Glutamatergic neuron (in vitro differentiated cells): ENCODE measurements at regions not wholly inside any gene's neighbourhood (a gene's known extent, or its start where the extent isn't known, plus 50 kb on each side); places are given as distances from the start of the nearest gene placed in this dataset.

Experiments used
- DNase-seq: peaks from one replicate; pipeline ENCODE4 v3.0.0; 2022
- H3K27ac Mint-ChIP-seq: one replicate; pipeline ENCODE4 v1.8.0; 2020; ENCODE audit warnings: mild to moderate bottlenecking, mixed read lengths, inconsistent platforms; ENCODE audit not compliant: unreplicated experiment
- H3K27me3 Mint-ChIP-seq: one replicate; pipeline ENCODE4 v1.8.0; 2020; ENCODE audit warnings: mild to moderate bottlenecking, moderate library complexity, mixed read lengths, inconsistent platforms; ENCODE audit not compliant: unreplicated experiment
- H3K36me3 Mint-ChIP-seq: one replicate; pipeline ENCODE4 v1.8.0; 2020; ENCODE audit warnings: mild to moderate bottlenecking, mixed read lengths, inconsistent platforms; ENCODE audit not compliant: unreplicated experiment
- H3K4me1 Mint-ChIP-seq: one replicate; pipeline ENCODE4 v1.8.0; 2020; ENCODE audit warnings: mild to moderate bottlenecking, low read depth, mixed read lengths, inconsistent platforms; ENCODE audit not compliant: unreplicated experiment
- H3K4me3 Mint-ChIP-seq: one replicate; pipeline ENCODE4 v1.8.0; 2020; ENCODE audit warnings: mild to moderate bottlenecking, mixed read lengths, inconsistent platforms; ENCODE audit not compliant: unreplicated experiment
- H3K9me3 Mint-ChIP-seq: one replicate; pipeline ENCODE4 v1.8.0; 2020; ENCODE audit warnings: mild to moderate bottlenecking, moderate library complexity, mixed read lengths, inconsistent platforms; ENCODE audit not compliant: unreplicated experiment
- TF ChIP-seq, protein P1 (sequence below): fragments of 200-600 bp; sonication (generic); IDR thresholded peaks from one replicate; pipeline ENCODE4 v1.5.0; 2021; ENCODE audit not compliant: partially characterized antibody, unreplicated experiment

DNA sequence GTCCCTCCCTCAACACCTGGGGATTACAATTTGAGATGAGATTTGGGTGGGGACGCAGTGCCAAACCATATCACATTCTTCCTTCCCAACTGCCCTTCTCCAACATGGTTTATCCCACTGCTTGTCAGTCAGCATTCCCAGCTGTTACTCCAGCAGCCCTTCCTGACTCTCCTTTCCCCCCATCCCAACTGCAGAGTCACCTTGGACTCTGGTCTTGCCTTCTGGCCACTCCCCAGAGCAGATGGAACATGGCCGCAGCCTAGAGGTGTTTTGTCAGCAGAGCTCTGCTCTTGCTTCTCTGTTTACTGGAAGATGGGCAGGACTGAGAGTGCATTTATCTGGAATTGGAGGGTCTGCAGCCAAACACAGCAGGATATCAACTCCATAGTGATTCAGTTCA, 51.2 kb upstream of the MEX3C start:
- Mint-ChIP-seq H3K36me3 (no peaks in the 10 kb centered on the region), H3K4me1 (peaks cover 4% of the 10 kb centered on the region), H3K27ac (no peak overlapping the region), H3K4me3 (no peak overlapping the region), H3K27me3 (no peaks in the 10 kb centered on the region), H3K9me3 (no peaks in the 10 kb centered on the region)
- DNase-seq, result no peak
- TF ChIP-seq, protein P1, sequence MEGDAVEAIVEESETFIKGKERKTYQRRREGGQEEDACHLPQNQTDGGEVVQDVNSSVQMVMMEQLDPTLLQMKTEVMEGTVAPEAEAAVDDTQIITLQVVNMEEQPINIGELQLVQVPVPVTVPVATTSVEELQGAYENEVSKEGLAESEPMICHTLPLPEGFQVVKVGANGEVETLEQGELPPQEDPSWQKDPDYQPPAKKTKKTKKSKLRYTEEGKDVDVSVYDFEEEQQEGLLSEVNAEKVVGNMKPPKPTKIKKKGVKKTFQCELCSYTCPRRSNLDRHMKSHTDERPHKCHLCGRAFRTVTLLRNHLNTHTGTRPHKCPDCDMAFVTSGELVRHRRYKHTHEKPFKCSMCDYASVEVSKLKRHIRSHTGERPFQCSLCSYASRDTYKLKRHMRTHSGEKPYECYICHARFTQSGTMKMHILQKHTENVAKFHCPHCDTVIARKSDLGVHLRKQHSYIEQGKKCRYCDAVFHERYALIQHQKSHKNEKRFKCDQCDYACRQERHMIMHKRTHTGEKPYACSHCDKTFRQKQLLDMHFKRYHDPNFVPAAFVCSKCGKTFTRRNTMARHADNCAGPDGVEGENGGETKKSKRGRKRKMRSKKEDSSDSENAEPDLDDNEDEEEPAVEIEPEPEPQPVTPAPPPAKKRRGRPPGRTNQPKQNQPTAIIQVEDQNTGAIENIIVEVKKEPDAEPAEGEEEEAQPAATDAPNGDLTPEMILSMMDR, result no peak

DNA sequence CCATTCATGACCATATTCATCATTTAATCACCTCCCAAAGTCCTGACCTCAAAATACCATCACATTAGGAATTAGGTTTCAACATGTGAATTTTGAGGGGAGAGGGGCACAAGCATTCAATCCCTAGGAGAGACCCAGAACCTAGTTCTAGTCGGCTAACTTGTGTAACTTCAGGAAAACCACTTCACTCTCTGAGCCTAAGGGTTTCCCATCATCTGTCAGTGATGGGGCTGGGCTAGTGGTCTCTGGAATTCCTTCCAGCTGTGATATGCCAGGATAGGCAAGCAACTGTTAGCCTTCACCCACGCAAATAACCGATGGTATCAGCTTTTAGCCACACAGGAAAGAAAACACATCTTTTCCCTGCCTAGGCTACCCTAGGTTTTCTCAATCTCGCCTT, 52.5 kb upstream of the MEX3C start:
- DNase-seq, result no peak
- Mint-ChIP-seq H3K4me1 (peaks cover 4% of the 10 kb centered on the region), H3K4me3 (no peak overlapping the region), H3K36me3 (no peaks in the 10 kb centered on the region), H3K9me3 (no peaks in the 10 kb centered on the region), H3K27me3 (no peaks in the 10 kb centered on the region), H3K27ac (no peak overlapping the region)
- TF ChIP-seq, protein P1, result no peak

DNA sequence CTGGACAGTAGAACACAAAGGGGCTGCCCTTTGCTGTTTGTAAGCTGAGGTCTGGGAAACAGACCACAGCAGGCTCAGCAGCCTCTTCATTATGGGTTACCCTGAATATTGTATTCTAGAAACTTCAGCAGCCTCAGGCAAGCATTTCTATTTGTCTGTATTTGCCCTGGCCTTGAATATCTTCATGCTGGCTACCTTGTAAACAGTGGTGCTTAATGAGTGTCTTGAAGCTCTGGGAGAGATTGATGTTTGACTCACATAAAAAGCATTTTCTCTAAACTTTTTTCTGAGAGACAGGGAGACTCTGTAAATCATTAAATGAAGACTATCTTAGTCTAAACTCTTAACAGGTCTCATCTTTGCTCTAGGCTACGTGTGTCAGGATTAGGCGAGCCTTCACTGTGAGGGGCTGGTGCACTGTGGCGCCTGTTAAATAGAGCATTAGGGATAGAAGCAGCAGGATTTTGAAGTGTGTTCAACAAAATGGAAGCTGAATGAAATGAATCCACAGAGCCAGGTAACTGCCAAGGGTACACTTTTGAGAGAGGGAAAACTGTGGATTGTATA, 53.1 kb upstream of the MEX3C start:
- Mint-ChIP-seq H3K4me1 (peaks cover 4% of the 10 kb centered on the region), H3K27ac (no peak overlapping the region), H3K9me3 (no peaks in the 10 kb centered on the region), H3K27me3 (no peaks in the 10 kb centered on the region), H3K36me3 (no peaks in the 10 kb centered on the region), H3K4me3 (no peak overlapping the region)
- TF ChIP-seq, protein P1, result no peak
- no peak for DNase-seq

DNA sequence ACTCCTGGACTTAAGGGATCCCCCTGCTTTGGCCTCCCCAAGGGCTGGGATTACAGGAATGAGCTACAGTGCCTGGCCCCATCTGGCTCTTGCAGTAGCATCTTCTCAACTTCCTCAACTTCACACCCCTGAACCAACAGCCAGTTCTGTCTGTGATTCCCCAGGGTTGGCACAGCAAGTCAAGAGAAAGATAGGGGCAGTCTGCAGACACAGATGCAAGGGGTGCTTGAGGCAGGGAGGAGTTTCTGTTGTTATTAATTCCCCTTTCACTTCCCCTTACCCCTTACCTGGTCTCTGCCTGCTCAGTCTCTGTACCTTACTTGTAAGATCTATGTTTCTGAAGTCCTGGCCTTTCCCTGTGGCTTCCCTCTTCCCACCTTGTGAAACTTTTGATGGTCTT, 54.1 kb upstream of the MEX3C start:
- TF ChIP-seq, protein P1, result no peak
- no peak for DNase-seq
- peaks cover 4% of the 10 kb centered on the region for H3K4me1 Mint-ChIP-seq
- H3K9me3 Mint-ChIP-seq, result no peaks in the 10 kb centered on the region
- no peak overlapping the region for H3K4me3 Mint-ChIP-seq
- H3K36me3 Mint-ChIP-seq, result no peaks in the 10 kb centered on the region
- H3K27ac Mint-ChIP-seq, result no peak overlapping the region
- no peaks in the 10 kb centered on the region for H3K27me3 Mint-ChIP-seq

DNA sequence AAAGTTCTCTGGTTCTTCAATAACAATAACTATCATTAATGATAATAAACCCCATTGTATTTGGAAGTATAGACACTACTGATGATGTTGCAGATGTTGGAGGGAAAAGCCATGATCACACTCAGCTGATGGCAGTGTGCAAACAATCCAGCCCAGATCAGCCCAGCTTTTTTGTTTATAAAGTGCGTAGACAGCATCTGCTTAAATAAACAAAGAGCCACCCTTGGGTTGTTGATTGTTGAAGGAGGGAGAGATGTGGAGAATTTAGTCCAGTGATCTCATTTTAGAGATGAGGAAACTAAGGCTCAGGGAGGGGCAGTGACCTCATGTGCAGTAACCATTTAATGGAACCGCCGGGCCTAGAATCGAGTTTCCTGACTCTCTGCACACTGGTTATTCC, 56.0 kb upstream of the MEX3C start:
- H3K4me3 Mint-ChIP-seq, result no peak overlapping the region

More for the DNA sequence above, 56.0 kb upstream of the MEX3C start:
- Mint-ChIP-seq H3K9me3 (no peaks in the 10 kb centered on the region), H3K27ac (no peak overlapping the region), H3K27me3 (no peaks in the 10 kb centered on the region), H3K4me1 (peaks cover 4% of the 10 kb centered on the region), H3K36me3 (no peaks in the 10 kb centered on the region)
- TF ChIP-seq, protein P1, result no peak
- DNase-seq, result no peak
